HEK293T (cell line): ENCODE measurements at regions not wholly inside any gene's neighbourhood (a gene's known extent, or its start where the extent isn't known, plus 50 kb on each side); places are given as distances from the start of the nearest gene placed in this dataset.

ENCODE experiments used
- BHLHE40 ChIP-seq: fragments of 450-650 bp; IDR thresholded peaks from 2 replicates; pipeline ENCODE4 v1.6.1; 2016; ENCODE audit warnings: mild to moderate bottlenecking, moderate library complexity, borderline replicate concordance
- ELF4 ChIP-seq: fragments of 450-650 bp; IDR thresholded peaks from 2 replicates; pipeline ENCODE4 v1.6.1; 2017; ENCODE audit warnings: antibody characterized with exemption
- FOXA1 ChIP-seq: fragments of 450-650 bp; IDR thresholded peaks from 2 replicates; pipeline ENCODE4 v1.6.1; 2016; ENCODE audit warnings: mild to moderate bottlenecking
- PKNOX1 ChIP-seq: fragments of 450-650 bp; IDR thresholded peaks from 2 replicates; pipeline ENCODE4 v1.6.1; 2016
- SP1 ChIP-seq: fragments of 450-650 bp; IDR thresholded peaks from 2 replicates; pipeline ENCODE4 v1.6.1; 2017
- SUZ12 ChIP-seq: fragments of 450-650 bp; IDR thresholded peaks from 2 replicates; pipeline ENCODE4 v1.6.1; 2016; ENCODE audit warnings: mild to moderate bottlenecking

- no peak for TF ChIP-seq SUZ12
- no peak for TF ChIP-seq SP1
- TF ChIP-seq FOXA1, result no peak
- TF ChIP-seq BHLHE40, result no peak
- TF ChIP-seq ELF4, result no peak
- no peak for TF ChIP-seq PKNOX1
Measured at GRCh38 chr13:21901336-21901735, 230.5 kb downstream of the FGF9 start.
